SK-N-SH (cell line): ENCODE measurements at regions not wholly inside any gene's neighbourhood (a gene's known extent, or its start where the extent isn't known, plus 50 kb on each side); places are given as distances from the start of the nearest gene placed in this dataset.

Source experiments
- CTCF ChIA-PET: fragments of 300-600, 350-600 bp; formaldehyde crosslinking; extraction: SDS; loops from one replicate; lab custom pipeline; 2021; lab: Yijun Ruan, JAX
- POLR2A ChIA-PET: fragments of 350-600 bp; sonication (Branson Sonifier 250); formaldehyde crosslinking; extraction: SDS; loops from one replicate; lab custom pipeline; 2020; ENCODE audit warnings: antibody characterized with exemption, inconsistent platforms; lab: Yijun Ruan, JAX
- DNase-seq: peaks from one replicate; pipeline ENCODE4 v3.0.0; 2012
- H2AFZ ChIP-seq: fragments of 200-600 bp; sonication (generic); 2 replicates; pipeline ENCODE4 v1.8.1; 2016; ENCODE audit warnings: antibody characterized with exemption, mild to moderate bottlenecking, low read depth
- H3F3A ChIP-seq: fragments of 200-600 bp; sonication (generic); replicated peaks from 2 replicates; pipeline ENCODE3; 2016; ENCODE audit warnings: antibody characterized with exemption, mild to moderate bottlenecking; ENCODE audit not compliant: insufficient read depth
- H3K27ac ChIP-seq, 2 experiments: fragments of 200-500 bp in 1 of 2; fragments of 200-600 bp in 1 of 2; sonication (Bioruptor generic) in 1 of 2; sonication (generic), shearing (Covaris generic) in 1 of 2; 2 replicates each; pipeline versions ENCODE4 v1.5.1 to v1.6.1; 2014 to 2016; ENCODE audit warnings: low read depth in 2 of 2, inconsistent platforms in 1 of 2, low read length in 1 of 2, mild to moderate bottlenecking in 1 of 2, mixed read lengths in 1 of 2
- H3K27me3 ChIP-seq: fragments of 200-600 bp; sonication (generic), shearing (Covaris generic); 2 replicates; pipeline ENCODE4 v1.6.1; 2016; ENCODE audit warnings: mixed run types; ENCODE audit not compliant: insufficient read depth
- H3K36me3 ChIP-seq, 2 experiments: fragments of 200-500 bp in 1 of 2; fragments of 200-600 bp in 1 of 2; sonication (Bioruptor generic) in 1 of 2; sonication (generic) in 1 of 2; replicated peaks in 1 of 2; 2 replicates each; pipeline versions ENCODE3 to v1.5.1; 2014 to 2016; ENCODE audit warnings: low read length in 1 of 2, mild to moderate bottlenecking in 1 of 2; ENCODE audit not compliant: insufficient read depth in 2 of 2, control insufficient read depth in 1 of 2
- H3K4me1 ChIP-seq, 2 experiments: fragments of 200-500 bp in 1 of 2; fragments of 200-600 bp in 1 of 2; sonication (Bioruptor generic) in 1 of 2; sonication (generic), shearing (Covaris generic) in 1 of 2; 2 replicates each; pipeline versions ENCODE4 v1.5.1 to v1.6.1; 2014 to 2016; ENCODE audit warnings: low read depth in 1 of 2, low read length in 1 of 2, mixed run types in 1 of 2; ENCODE audit not compliant: insufficient read depth in 2 of 2, control insufficient read depth in 1 of 2
- H3K4me2 ChIP-seq: fragments of 200-600 bp; sonication (generic), shearing (Covaris generic); 2 replicates; pipeline ENCODE4 v1.6.1; 2017; ENCODE audit warnings: mixed run types
- H3K4me3 ChIP-seq, 2 experiments: fragments of 200-500 bp in 1 of 2; fragments of 200-600 bp in 1 of 2; sonication (Bioruptor generic) in 1 of 2; sonication (generic), shearing (Covaris generic) in 1 of 2; 2 replicates each; pipeline versions ENCODE4 v1.5.1 to v1.8.1; 2014 to 2016; ENCODE audit warnings: low read depth in 2 of 2, inconsistent platforms in 1 of 2, low read length in 1 of 2, mild to moderate bottlenecking in 1 of 2, mixed read lengths in 1 of 2, moderate library complexity in 1 of 2
- H3K79me2 ChIP-seq: fragments of 200-600 bp; sonication (generic); 2 replicates; pipeline ENCODE4 v1.8.1; 2017; ENCODE audit warnings: mild to moderate bottlenecking; ENCODE audit not compliant: insufficient read depth
- H3K9ac ChIP-seq: fragments of 200-600 bp; sonication (generic); 2 replicates; pipeline ENCODE4 v1.6.1; 2017; ENCODE audit warnings: mixed run types
- H3K9me2 ChIP-seq: fragments of 200-600 bp; sonication (generic); 2 replicates; pipeline ENCODE4 v1.6.1; 2017; ENCODE audit warnings: mixed run types
- H3K9me3 ChIP-seq: fragments of 200-600 bp; sonication (generic); 2 replicates; pipeline ENCODE4 v1.6.1; 2017; ENCODE audit warnings: mixed run types, mild to moderate bottlenecking, moderate library complexity
- H4K20me1 ChIP-seq: fragments of 200-600 bp; sonication (generic); 2 replicates; pipeline ENCODE4 v1.6.1; 2017; ENCODE audit warnings: mild to moderate bottlenecking, mixed run types; ENCODE audit not compliant: insufficient read depth
- ELF1 ChIP-seq: IDR thresholded peaks from 2 replicates; pipeline ENCODE4 v1.4.0; 2012
- EP300 ChIP-seq, 2 experiments: IDR thresholded peaks; 2 replicates each; pipeline versions ENCODE4 v1.4.0 to v1.6.1; 2012; ENCODE audit warnings: borderline replicate concordance in 1 of 2, low read depth in 1 of 2, low read length in 1 of 2
- EZH2phosphoT487 ChIP-seq: fragments of 200-600 bp; sonication (generic); IDR thresholded peaks from 2 replicates; pipeline ENCODE4 v1.6.1; 2017; ENCODE audit warnings: low read depth, mixed run types, mild to moderate bottlenecking, antibody characterized with exemption, moderate library complexity, borderline replicate concordance
- IRF3 ChIP-seq: fragments of 150-350 bp; IDR thresholded peaks from 2 replicates; pipeline ENCODE4 v1.6.1; 2016; ENCODE audit warnings: mild to moderate bottlenecking, low read depth, low read length
- MAX ChIP-seq: IDR thresholded peaks from 2 replicates; pipeline ENCODE4 v1.4.0; 2012; ENCODE audit warnings: low read depth
- RCOR1 ChIP-seq: fragments of 150-350 bp; IDR thresholded peaks from 2 replicates; pipeline ENCODE4 v1.6.1; 2017; ENCODE audit warnings: antibody characterized with exemption, low read length
- REST ChIP-seq: IDR thresholded peaks from 2 replicates; pipeline ENCODE4 v1.6.1; 2012; ENCODE audit warnings: mild to moderate bottlenecking, low read depth, low read length, moderate library complexity
- SMC3 ChIP-seq: IDR thresholded peaks from 2 replicates; pipeline ENCODE4 v1.6.1; 2012; ENCODE audit warnings: low read depth, low read length, improper control_type of control experiment
- TAF1 ChIP-seq: IDR thresholded peaks from 2 replicates; pipeline ENCODE4 v1.6.1; 2012; ENCODE audit warnings: low read depth, mild to moderate bottlenecking, low read length, moderate library complexity, borderline replicate concordance
- TEAD4 ChIP-seq: IDR thresholded peaks from 2 replicates; pipeline ENCODE4 v1.4.0; 2012; ENCODE audit warnings: mild to moderate bottlenecking, borderline replicate concordance; ENCODE audit not compliant: insufficient read depth
- ZBTB33 ChIP-seq: IDR thresholded peaks from 2 replicates; pipeline ENCODE4 v1.4.0; 2012; ENCODE audit warnings: low read depth, borderline replicate concordance
- WGBS: methylation state at CpG from one replicate; pipeline ENCODE4 v1.1.6; 2017; ENCODE audit warnings: low lambda C conversion rate; 5-methylcytosine and 5-hydroxymethylcytosine counted together

GRCh38 chr4:138414202-138414601 is 172.1 kb upstream of the SLC7A11 start (continued):
- TF ChIP-seq REST (no peak), RCOR1 (no peak)

- CTCF ChIA-PET = interaction anchor here (0.6 kb wide), 1 partner anchor 229 kb away, joined by 3 read pairs; no protein-coding TSS in a partner anchor
Observed at GRCh38 chr4:138413273-138413672, 171.1 kb upstream of the SLC7A11 start.

GRCh38 chr4:138412847-138413246 is 170.7 kb upstream of the SLC7A11 start:
- CTCF ChIA-PET = interaction anchor here (0.6 kb wide), 1 partner anchor 229 kb away, joined by 3 read pairs; no protein-coding TSS in a partner anchor
- H3K36me3 ChIP-seq = no peaks in the 10 kb centered on the region
- POLR2A ChIA-PET = no interaction called here
- H3K27ac ChIP-seq = no peak overlapping the region
- H3F3A ChIP-seq = no peaks in the 10 kb centered on the region
- no peaks in the 10 kb centered on the region for H3K9me3 ChIP-seq
- H2AFZ ChIP-seq = no peak overlapping the region
- TF ChIP-seq EP300 (IDR thresholded peaks at IDR 0.05; ENCODE audit: borderline replicate concordance in 1 of 2, low read depth in 1 of 2, low read length in 1 of 2) (no peak), MAX (no peak), TAF1 (no peak), TEAD4 (no peak), ZBTB33 (no peak), EZH2phosphoT487 (no peak)
- no peak for DNase-seq
- no peak overlapping the region for H3K9ac ChIP-seq
- no peak overlapping the region for H3K4me3 ChIP-seq
- WGBS = 81% methylated on average over 5 of the region's 5 CpGs
- no peaks in the 10 kb centered on the region for H3K4me1 ChIP-seq
- H3K9me2 ChIP-seq = no peaks in the 10 kb centered on the region
- H4K20me1 ChIP-seq = no peaks in the 10 kb centered on the region
- H3K4me2 ChIP-seq = no peak overlapping the region
- H3K79me2 ChIP-seq = no peaks in the 10 kb centered on the region
- no peaks in the 10 kb centered on the region for H3K27me3 ChIP-seq

More at GRCh38 chr4:138413273-138413672, 171.1 kb upstream of the SLC7A11 start:
- H3K27me3 ChIP-seq = no peaks in the 10 kb centered on the region
- no peaks in the 10 kb centered on the region for H3K4me1 ChIP-seq
- H3K36me3 ChIP-seq = no peaks in the 10 kb centered on the region
- POLR2A ChIA-PET = no interaction called here
- H3F3A ChIP-seq = no peaks in the 10 kb centered on the region
- H3K4me2 ChIP-seq = no peak overlapping the region
- TF ChIP-seq SMC3 (no peak), ELF1 (no peak), TAF1 (no peak), IRF3 (no peak), EZH2phosphoT487 (no peak)
- H3K9me2 ChIP-seq = no peaks in the 10 kb centered on the region
- H3K9ac ChIP-seq = no peak overlapping the region
- no peak for DNase-seq
- H3K79me2 ChIP-seq = no peaks in the 10 kb centered on the region
- no peak overlapping the region for H3K27ac ChIP-seq
- H2AFZ ChIP-seq = no peak overlapping the region
- 71% methylated on average over 1 of the region's 1 CpG for WGBS
- H4K20me1 ChIP-seq = no peaks in the 10 kb centered on the region
- no peaks in the 10 kb centered on the region for H3K9me3 ChIP-seq
- H3K4me3 ChIP-seq = no peak overlapping the region
